ENCODE measurements at regions not wholly inside any gene's neighbourhood (a gene's known extent, or its start where the extent isn't known, plus 50 kb on each side); places are given as distances from the start of the nearest gene placed in this dataset.

GRCh38 chr13:109389456-109389855, 396.9 kb downstream of the IRS2 start:
- Histone ChIP-seq H2BK12ac (ENCODE audit: insufficient read length, low read depth, low read length) (no peak overlapping the region), H2BK5ac (ENCODE audit: insufficient read length, low read length) (no peak overlapping the region), H2AFZ (ENCODE audit: low read length) (no peak overlapping the region), H2BK20ac (ENCODE audit: low read depth, low read length, poor library complexity, severe bottlenecking) (no peak overlapping the region), H2AK5ac (ENCODE audit: insufficient read length, low read length) (no peak overlapping the region), H3K56ac (ENCODE audit: insufficient read length, low read depth, low read length) (no peak overlapping the region), H3K79me2 (ENCODE audit: insufficient read depth, low read length) (no peaks in the 10 kb centered on the region), H3K79me1 (ENCODE audit: insufficient read depth, low read depth, low read length, poor library complexity, severe bottlenecking) (no peaks in the 10 kb centered on the region), H3K14ac (ENCODE audit: insufficient read depth, low read length) (no peak overlapping the region), H3K4ac (ENCODE audit: low read depth, low read length) (no peak overlapping the region), H3K9ac (ENCODE audit: extremely low read depth, insufficient read length, low read length) (no peak overlapping the region), H2BK120ac (ENCODE audit: low read depth, low read length, poor library complexity, severe bottlenecking) (no peak overlapping the region), H3K23me2 (ENCODE audit: insufficient read length, low read depth, low read length, poor library complexity, severe bottlenecking) (no peaks in the 10 kb centered on the region), H4K5ac (ENCODE audit: insufficient read length, low read depth, low read length) (no peak overlapping the region), H3K18ac (ENCODE audit: insufficient read length, low read depth, low read length) (no peak overlapping the region), H3K27me3 (ENCODE audit: insufficient read depth, low read length) (0 out of 2 replicates have a peak, but pooled peaks cover 3% of the 10 kb centered on the region), H3K27ac (ENCODE audit: insufficient read length, low read depth, low read length) (no peak overlapping the region), H4K8ac (replicated peaks; ENCODE audit: insufficient read length, low read depth, low read length) (no peak overlapping the region), H3K4me2 (ENCODE audit: insufficient read depth, insufficient read length, low read length) (no peak overlapping the region), H4K91ac (ENCODE audit: insufficient read length, low read depth, low read length) (no peak overlapping the region), H2BK15ac (ENCODE audit: low read depth, low read length) (no peak overlapping the region), H3K9me3 (ENCODE audit: control insufficient read depth, low read depth, low read length) (no peaks in the 10 kb centered on the region), H3T11ph (ENCODE audit: low read length) (no peak overlapping the region), H3K4me1 (ENCODE audit: insufficient read depth, low read length) (no peaks in the 10 kb centered on the region), H4K20me1 (ENCODE audit: control insufficient read depth, insufficient read depth, insufficient read length) (no peaks in the 10 kb centered on the region), H3K23ac (ENCODE audit: insufficient read length, low read depth, low read length) (no peak overlapping the region)
- WGBS (ENCODE audit: extremely low coverage, insufficient read length, low lambda C conversion rate): no CpG with 5 or more reads among the region's 5 CpGs
- no peaks in the 10 kb centered on the region for H3K9me3 Mint-ChIP-seq
- H3K4me1 Mint-ChIP-seq: no peaks in the 10 kb centered on the region; a peak in 1 of 4 replicates
- H3K27ac Mint-ChIP-seq: no peak overlapping the region
- H3K4me3 Mint-ChIP-seq: no peak overlapping the region
- no peak for DNase-seq
- H3K27me3 Mint-ChIP-seq (ENCODE audit: low read depth): no peaks in the 10 kb centered on the region; the same call in 1 of the 2 replicates
- no peak for TF ChIP-seq CTCF (conservative IDR thresholded peaks at IDR 0.05)
- no peaks in the 10 kb centered on the region for H3K36me3 Mint-ChIP-seq (ENCODE audit: insufficient read depth in 1 of 3, low read depth in 3 of 3)

Measured in H9 (cell line).